ENCODE measurements at regions not wholly inside any gene's neighbourhood (a gene's known extent, or its start where the extent isn't known, plus 50 kb on each side); places are given as distances from the start of the nearest gene placed in this dataset.

GRCh38 chr2:122519366-122519765, 763.9 kb downstream of the TSN start:
- WGBS, 2 donors, result 91 to 93% methylated on average over 4 of the region's 4 CpGs
- Histone ChIP-seq H3K9ac (ENCODE audit: insufficient read depth in 1 of 2, low read length in 2 of 2) (no peak overlapping the region), H3K4me1 (ENCODE audit: control insufficient read depth in 5 of 5, insufficient read depth in 5 of 5, low read length in 5 of 5) (peaks cover 0 to 1% (median 0%) of the 10 kb centered on the region in 5 donors), H3K4me3 (no peak overlapping the region), H3K36me3 (ENCODE audit: control insufficient read depth in 4 of 4, insufficient read depth in 4 of 4, low read length in 4 of 4) (no peaks in the 10 kb centered on the region), H3K27ac (ENCODE audit: low read depth in 1 of 2, low read length in 1 of 2) (no peak overlapping the region), H3K9me3 (ENCODE audit: control insufficient read depth in 4 of 4, insufficient read depth in 3 of 4, low read length in 3 of 4) (no peaks in the 10 kb centered on the region), H3K27me3 (ENCODE audit: control insufficient read depth in 3 of 3, insufficient read depth in 3 of 3, low read length in 2 of 3) (no peaks in the 10 kb centered on the region)
- no peak for ATAC-seq (ENCODE audit: insufficient read depth, low FRiP score)
- DNase-seq, result no peak
- TF ChIP-seq, protein P1, sequence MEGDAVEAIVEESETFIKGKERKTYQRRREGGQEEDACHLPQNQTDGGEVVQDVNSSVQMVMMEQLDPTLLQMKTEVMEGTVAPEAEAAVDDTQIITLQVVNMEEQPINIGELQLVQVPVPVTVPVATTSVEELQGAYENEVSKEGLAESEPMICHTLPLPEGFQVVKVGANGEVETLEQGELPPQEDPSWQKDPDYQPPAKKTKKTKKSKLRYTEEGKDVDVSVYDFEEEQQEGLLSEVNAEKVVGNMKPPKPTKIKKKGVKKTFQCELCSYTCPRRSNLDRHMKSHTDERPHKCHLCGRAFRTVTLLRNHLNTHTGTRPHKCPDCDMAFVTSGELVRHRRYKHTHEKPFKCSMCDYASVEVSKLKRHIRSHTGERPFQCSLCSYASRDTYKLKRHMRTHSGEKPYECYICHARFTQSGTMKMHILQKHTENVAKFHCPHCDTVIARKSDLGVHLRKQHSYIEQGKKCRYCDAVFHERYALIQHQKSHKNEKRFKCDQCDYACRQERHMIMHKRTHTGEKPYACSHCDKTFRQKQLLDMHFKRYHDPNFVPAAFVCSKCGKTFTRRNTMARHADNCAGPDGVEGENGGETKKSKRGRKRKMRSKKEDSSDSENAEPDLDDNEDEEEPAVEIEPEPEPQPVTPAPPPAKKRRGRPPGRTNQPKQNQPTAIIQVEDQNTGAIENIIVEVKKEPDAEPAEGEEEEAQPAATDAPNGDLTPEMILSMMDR (IDR thresholded peaks at IDR 0.05; ENCODE audit: control extremely low read depth, extremely low read depth), result no peak

DNA sequence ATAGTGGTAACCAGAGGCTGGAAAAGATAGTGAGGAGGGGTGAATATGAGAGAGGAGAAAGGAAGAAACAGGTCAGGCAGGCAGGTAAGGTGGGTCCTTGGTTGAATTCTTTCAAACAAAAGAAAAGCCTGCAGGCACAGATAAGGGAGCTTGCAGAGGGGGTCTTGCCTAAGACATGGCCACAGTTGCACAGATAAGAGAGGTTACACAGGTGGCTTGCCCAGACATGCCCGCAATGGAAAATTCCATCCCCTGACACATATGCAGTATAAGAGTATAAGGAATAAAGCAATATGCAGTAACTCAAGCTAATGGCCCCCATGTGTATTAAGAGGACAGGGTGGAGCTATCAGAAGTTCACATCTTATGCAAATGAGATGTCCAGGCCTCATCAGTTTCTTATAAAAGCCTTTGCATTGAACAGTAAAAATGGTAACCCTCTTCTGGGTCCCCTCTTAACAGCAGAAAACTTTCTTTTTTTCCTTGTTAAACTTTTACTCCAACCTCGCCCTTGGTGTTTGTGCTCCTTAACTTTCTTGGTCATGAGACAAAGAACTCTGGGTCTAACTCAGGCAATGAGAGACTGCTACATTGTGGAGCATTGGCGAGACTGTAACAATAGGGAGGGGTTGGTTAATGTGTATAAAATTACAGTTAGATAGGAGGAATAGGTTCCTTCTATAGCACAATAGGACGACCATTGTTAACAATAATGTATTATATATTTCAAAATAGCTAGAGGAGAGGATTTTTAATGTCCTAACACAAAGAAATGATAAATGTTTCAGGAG, 764.6 kb downstream of the TSN start:
- Histone ChIP-seq H3K9ac (ENCODE audit: insufficient read depth in 1 of 2, low read length in 2 of 2) (no peak overlapping the region), H3K4me1 (ENCODE audit: control insufficient read depth in 5 of 5, insufficient read depth in 5 of 5, low read length in 5 of 5) (peaks cover 0 to 1% (median 0%) of the 10 kb centered on the region in 5 donors), H3K27ac (ENCODE audit: low read depth in 1 of 2, low read length in 1 of 2) (no peak overlapping the region), H3K9me3 (ENCODE audit: control insufficient read depth in 4 of 4, insufficient read depth in 3 of 4, low read length in 3 of 4) (no peaks in the 10 kb centered on the region), H3K4me3 (no peak overlapping the region), H3K27me3 (ENCODE audit: control insufficient read depth in 3 of 3, insufficient read depth in 3 of 3, low read length in 2 of 3) (no peaks in the 10 kb centered on the region), H3K36me3 (ENCODE audit: control insufficient read depth in 4 of 4, insufficient read depth in 4 of 4, low read length in 4 of 4) (no peaks in the 10 kb centered on the region)
- ATAC-seq (ENCODE audit: insufficient read depth, low FRiP score) (no peak), DNase-seq (no peak)
- WGBS, 2 donors, result 86% methylated on average over 4 of the region's 4 CpGs
- TF ChIP-seq, protein P1 (IDR thresholded peaks at IDR 0.05; ENCODE audit: control extremely low read depth, extremely low read depth), result no peak

- H3K9me3 ChIP-seq (ENCODE audit: control insufficient read depth in 4 of 4, insufficient read depth in 3 of 4, low read length in 3 of 4), result no peaks in the 10 kb centered on the region
- no peak overlapping the region for H3K4me3 ChIP-seq
- no peaks in the 10 kb centered on the region for H3K36me3 ChIP-seq (ENCODE audit: control insufficient read depth in 4 of 4, insufficient read depth in 4 of 4, low read length in 4 of 4)
- TF ChIP-seq, protein P1 (IDR thresholded peaks at IDR 0.05; ENCODE audit: control extremely low read depth, extremely low read depth), result no peak
- whole genome bisulfite sequencing, 2 donors, result 93 to 98% methylated on average over 4 of the region's 4 CpGs
- ATAC-seq (ENCODE audit: insufficient read depth, low FRiP score) (no peak), DNase-seq (no peak)
- H3K4me1 ChIP-seq (ENCODE audit: control insufficient read depth in 5 of 5, insufficient read depth in 5 of 5, low read length in 5 of 5), result peaks cover 0 to 1% (median 0%) of the 10 kb centered on the region in 5 donors
- no peak overlapping the region for H3K27ac ChIP-seq (ENCODE audit: low read depth in 1 of 2, low read length in 1 of 2)
- H3K9ac ChIP-seq (ENCODE audit: insufficient read depth in 1 of 2, low read length in 2 of 2), result no peak overlapping the region
- H3K27me3 ChIP-seq (ENCODE audit: control insufficient read depth in 3 of 3, insufficient read depth in 3 of 3, low read length in 2 of 3), result no peaks in the 10 kb centered on the region
Measured at GRCh38 chr2:122523143-122523542, 767.7 kb downstream of the TSN start.
